GM20431 (cell line): ENCODE measurements at regions not wholly inside any gene's neighbourhood (a gene's known extent, or its start where the extent isn't known, plus 50 kb on each side); places are given as distances from the start of the nearest gene placed in this dataset.

Experiments used
- in situ Hi-C: fragments of 300-500 bp; cut with MseI, MboI; formaldehyde crosslinking; loops from one replicate; pipeline ENCODE4 v1.15.0; 2020; ENCODE audit warnings: low sequenced_read_pairs; ENCODE audit not compliant: unreplicated experiment

- in situ Hi-C loops, result no loop called here
Observed at GRCh38 chr6:138038142-138038870, 68.9 kb downstream of the PERP start.
